HEK293T (cell line): ENCODE measurements at regions not wholly inside any gene's neighbourhood (a gene's known extent, or its start where the extent isn't known, plus 50 kb on each side); places are given as distances from the start of the nearest gene placed in this dataset.

Experiments used
- BHLHE40 ChIP-seq: fragments of 450-650 bp; IDR thresholded peaks from 2 replicates; pipeline ENCODE4 v1.6.1; 2016; ENCODE audit warnings: mild to moderate bottlenecking, moderate library complexity, borderline replicate concordance
- FOXA1 ChIP-seq: fragments of 450-650 bp; IDR thresholded peaks from 2 replicates; pipeline ENCODE4 v1.6.1; 2016; ENCODE audit warnings: mild to moderate bottlenecking
- HDGF ChIP-seq: fragments of 450-650 bp; IDR thresholded peaks from 2 replicates; pipeline ENCODE4 v1.6.1; 2017; ENCODE audit warnings: antibody characterized with exemption, borderline replicate concordance
- L3MBTL2 ChIP-seq: fragments of 450-650 bp; conservative IDR thresholded peaks from 2 replicates; pipeline ENCODE4 v1.6.1; 2016; ENCODE audit warnings: mild to moderate bottlenecking
- NFRKB ChIP-seq: fragments of 450-650 bp; IDR thresholded peaks from 2 replicates; pipeline ENCODE4 v1.6.1; 2016; ENCODE audit warnings: mild to moderate bottlenecking, moderate library complexity
- SP1 ChIP-seq: fragments of 450-650 bp; IDR thresholded peaks from 2 replicates; pipeline ENCODE4 v1.6.1; 2017

GRCh38 chr3:146313031-146313745 lies 62.3 kb upstream of the PLSCR4 start:
- TF ChIP-seq L3MBTL2 (no peak), HDGF (no peak), SP1 (no peak), NFRKB (no peak), BHLHE40 (no peak), FOXA1 (no peak)
